MM.1S (cell line): ENCODE measurements at regions not wholly inside any gene's neighbourhood (a gene's known extent, or its start where the extent isn't known, plus 50 kb on each side); places are given as distances from the start of the nearest gene placed in this dataset.

Source experiments
- DNase-seq: peaks from one replicate; pipeline ENCODE4 v3.0.0-alpha.2; 2015
- H2AFZ ChIP-seq: fragments of 300-600 bp; sonication (generic); 2 replicates; pipeline ENCODE4 v1.6.0; 2016; ENCODE audit warnings: antibody characterized with exemption, low read length
- H3F3A ChIP-seq: fragments of 300-600 bp; sonication (generic); 2 replicates; pipeline ENCODE4 v1.6.1; 2016; ENCODE audit warnings: mild to moderate bottlenecking, antibody characterized with exemption, low read length, moderate library complexity, mixed read lengths; ENCODE audit not compliant: insufficient read depth
- H3K27ac ChIP-seq: fragments of 300-600 bp; sonication (generic); 2 replicates; pipeline ENCODE4 v1.5.1; 2016; ENCODE audit warnings: mild to moderate bottlenecking, low read length
- H3K27me3 ChIP-seq: fragments of 300-600 bp; sonication (generic); replicated peaks from 2 replicates; pipeline ENCODE4 v1.6.0; 2016; ENCODE audit warnings: low read length; ENCODE audit not compliant: insufficient read depth
- H3K36me3 ChIP-seq: fragments of 300-600 bp; sonication (generic); replicated peaks from 2 replicates; pipeline ENCODE4 v1.6.1; 2016; ENCODE audit warnings: mild to moderate bottlenecking, low read length, mixed read lengths; ENCODE audit not compliant: insufficient read depth
- H3K4me1 ChIP-seq: fragments of 300-600 bp; sonication (generic); 2 replicates; pipeline ENCODE4 v1.6.1; 2016; ENCODE audit warnings: low read length, mixed read lengths
- H3K4me2 ChIP-seq: fragments of 300-600 bp; sonication (generic); 2 replicates; pipeline ENCODE4 v1.6.0; 2016; ENCODE audit warnings: low read depth, low read length
- H3K4me3 ChIP-seq: fragments of 300-600 bp; sonication (generic); 2 replicates; pipeline ENCODE4 v1.5.1; 2016; ENCODE audit warnings: low read length, mixed read lengths
- H3K79me2 ChIP-seq: fragments of 300-600 bp; sonication (generic); 2 replicates; pipeline ENCODE4 v1.6.1; 2016; ENCODE audit warnings: mixed run types, low read length, mixed read lengths
- H3K9ac ChIP-seq: fragments of 300-600 bp; sonication (generic); 2 replicates; pipeline ENCODE4 v1.6.1; 2016; ENCODE audit warnings: low read length, mixed read lengths
- H3K9me2 ChIP-seq: fragments of 300-600 bp; sonication (generic); replicated peaks from 2 replicates; pipeline ENCODE4 v1.6.1; 2016; ENCODE audit warnings: mild to moderate bottlenecking, low read length, mixed read lengths; ENCODE audit not compliant: insufficient read depth
- H3K9me3 ChIP-seq: fragments of 300-600 bp; sonication (generic); replicated peaks from 2 replicates; pipeline ENCODE4 v1.6.1; 2016; ENCODE audit warnings: mild to moderate bottlenecking, low read length, mixed read lengths; ENCODE audit not compliant: insufficient read depth
- H4K20me1 ChIP-seq: fragments of 300-600 bp; sonication (generic); 2 replicates; pipeline ENCODE4 v1.6.1; 2016; ENCODE audit warnings: mild to moderate bottlenecking, low read length, moderate library complexity, mixed read lengths; ENCODE audit not compliant: insufficient read depth
- EZH2 ChIP-seq: fragments of 300-600 bp; sonication (generic); optimal IDR thresholded peaks from 2 replicates; pipeline ENCODE3; 2017; ENCODE audit warnings: low read depth, mild to moderate bottlenecking, antibody characterized with exemption, low read length, mixed read lengths
- EZH2phosphoT487 ChIP-seq: fragments of 300-600 bp; sonication (generic); IDR thresholded peaks from 2 replicates; pipeline ENCODE4 v1.6.1; 2018; ENCODE audit warnings: antibody characterized with exemption, low read length
- TF ChIP-seq, protein P1 (sequence below): fragments of 300-600 bp; sonication (generic); IDR thresholded peaks from 2 replicates; pipeline ENCODE4 v1.5.1; 2016; ENCODE audit warnings: antibody characterized with exemption, low read length, mixed read lengths

DNA sequence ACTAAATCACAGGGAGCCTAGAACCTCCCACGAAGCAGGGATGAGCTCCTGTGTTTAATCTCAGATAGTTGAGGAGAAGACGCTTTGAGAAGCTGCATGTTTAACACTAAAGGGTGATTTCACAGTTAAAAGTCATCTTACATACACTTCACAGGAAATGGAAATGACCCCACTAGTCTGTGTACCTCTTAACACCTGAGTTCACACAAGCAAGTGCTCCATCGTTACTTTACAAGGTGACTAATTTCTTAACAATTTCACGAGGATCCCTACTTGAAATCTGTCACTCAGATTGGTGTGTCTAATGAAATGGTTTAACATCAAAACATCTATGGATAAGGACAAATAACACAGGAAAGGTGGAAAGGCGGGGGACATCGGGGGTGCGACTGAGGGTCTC lies 93.8 kb upstream of the RPS6KA2 start:
- no peak overlapping the region for H3K4me2 ChIP-seq
- no peak overlapping the region for H3K9ac ChIP-seq

GRCh38 chr6:166719019-166719418 lies 92.0 kb upstream of the RPS6KA2 start:
- Histone ChIP-seq H3K4me1 (no peaks in the 10 kb centered on the region), H3K9ac (no peak overlapping the region), H3K27me3 (no peaks in the 10 kb centered on the region)

More for the DNA sequence above, 93.8 kb upstream of the RPS6KA2 start:
- Histone ChIP-seq H3K36me3 (no peaks in the 10 kb centered on the region), H4K20me1 (no peaks in the 10 kb centered on the region), H3F3A (no peaks in the 10 kb centered on the region), H3K9me2 (no peaks in the 10 kb centered on the region), H3K79me2 (no peaks in the 10 kb centered on the region), H3K27me3 (no peaks in the 10 kb centered on the region), H3K27ac (no peak overlapping the region), H3K9me3 (no peaks in the 10 kb centered on the region), H2AFZ (no peak overlapping the region), H3K4me1 (no peaks in the 10 kb centered on the region), H3K4me3 (no peak overlapping the region)
- no peak for DNase-seq
- TF ChIP-seq, protein P1, sequence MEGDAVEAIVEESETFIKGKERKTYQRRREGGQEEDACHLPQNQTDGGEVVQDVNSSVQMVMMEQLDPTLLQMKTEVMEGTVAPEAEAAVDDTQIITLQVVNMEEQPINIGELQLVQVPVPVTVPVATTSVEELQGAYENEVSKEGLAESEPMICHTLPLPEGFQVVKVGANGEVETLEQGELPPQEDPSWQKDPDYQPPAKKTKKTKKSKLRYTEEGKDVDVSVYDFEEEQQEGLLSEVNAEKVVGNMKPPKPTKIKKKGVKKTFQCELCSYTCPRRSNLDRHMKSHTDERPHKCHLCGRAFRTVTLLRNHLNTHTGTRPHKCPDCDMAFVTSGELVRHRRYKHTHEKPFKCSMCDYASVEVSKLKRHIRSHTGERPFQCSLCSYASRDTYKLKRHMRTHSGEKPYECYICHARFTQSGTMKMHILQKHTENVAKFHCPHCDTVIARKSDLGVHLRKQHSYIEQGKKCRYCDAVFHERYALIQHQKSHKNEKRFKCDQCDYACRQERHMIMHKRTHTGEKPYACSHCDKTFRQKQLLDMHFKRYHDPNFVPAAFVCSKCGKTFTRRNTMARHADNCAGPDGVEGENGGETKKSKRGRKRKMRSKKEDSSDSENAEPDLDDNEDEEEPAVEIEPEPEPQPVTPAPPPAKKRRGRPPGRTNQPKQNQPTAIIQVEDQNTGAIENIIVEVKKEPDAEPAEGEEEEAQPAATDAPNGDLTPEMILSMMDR, result no peak
- no peak for TF ChIP-seq EZH2
- no peak for TF ChIP-seq EZH2phosphoT487

GRCh38 chr6:166718516-166718915 lies 91.5 kb upstream of the RPS6KA2 start:
- Histone ChIP-seq H3K9me3 (no peaks in the 10 kb centered on the region), H3K4me2 (no peak overlapping the region), H3K36me3 (no peaks in the 10 kb centered on the region), H4K20me1 (no peaks in the 10 kb centered on the region), H3K9me2 (no peaks in the 10 kb centered on the region), H3K27ac (no peak overlapping the region), H3F3A (no peaks in the 10 kb centered on the region), H2AFZ (no peak overlapping the region), H3K4me3 (no peak overlapping the region), H3K79me2 (no peaks in the 10 kb centered on the region), H3K27me3 (no peaks in the 10 kb centered on the region), H3K9ac (no peak overlapping the region), H3K4me1 (no peaks in the 10 kb centered on the region)
- TF ChIP-seq, protein P1, result no peak
- TF ChIP-seq EZH2 (no peak), EZH2phosphoT487 (no peak)
- DNase-seq, result no peak

More at GRCh38 chr6:166719019-166719418, 92.0 kb upstream of the RPS6KA2 start:
- Histone ChIP-seq H4K20me1 (no peaks in the 10 kb centered on the region), H3K27ac (no peak overlapping the region), H3F3A (no peaks in the 10 kb centered on the region), H3K9me3 (no peaks in the 10 kb centered on the region), H3K4me2 (no peak overlapping the region), H3K9me2 (no peaks in the 10 kb centered on the region), H3K79me2 (no peaks in the 10 kb centered on the region), H3K36me3 (no peaks in the 10 kb centered on the region), H2AFZ (no peak overlapping the region), H3K4me3 (no peak overlapping the region)
- no peak for DNase-seq
- no peak for TF ChIP-seq EZH2phosphoT487
- TF ChIP-seq, protein P1, result no peak
- TF ChIP-seq EZH2, result no peak
